GM21717 (cell line): ENCODE measurements at regions not wholly inside any gene's neighbourhood (a gene's known extent, or its start where the extent isn't known, plus 50 kb on each side); places are given as distances from the start of the nearest gene placed in this dataset.
"Not testable (repeated sequence)": the region's sequence is repeated elsewhere in the genome, so short reads cannot be mapped to it uniquely, and the experiment has no call there.

Experiments
- ATAC-seq: cut with Tn5 transposase; IDR thresholded peaks from one replicate; pipeline ENCODE4 v1.9.1; 2021; ENCODE audit warnings: mild to moderate bottlenecking, moderate library complexity; ENCODE audit not compliant: unreplicated experiment

DNA sequence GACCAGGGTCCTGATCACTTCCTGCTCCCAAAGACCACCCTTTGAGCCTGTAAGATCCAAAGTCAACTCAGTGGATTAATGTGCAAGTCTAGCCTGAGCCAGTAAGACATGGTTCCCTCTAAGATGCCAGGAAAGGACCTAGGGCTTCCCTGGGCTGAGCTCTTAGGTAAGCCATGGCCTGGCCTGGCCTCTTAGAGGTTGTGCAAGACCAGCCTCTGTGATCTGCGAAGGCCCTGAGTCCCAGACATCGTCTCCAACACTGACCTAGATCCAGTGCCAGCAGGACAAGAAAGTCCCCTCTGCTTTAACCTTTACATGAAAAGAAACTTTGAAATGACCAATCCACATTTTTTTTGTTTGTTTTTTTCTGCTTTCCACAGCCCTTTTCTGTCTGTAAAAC lies 73.6 kb upstream of the CYP1B1 start:
- ATAC-seq = no peak

DNA sequence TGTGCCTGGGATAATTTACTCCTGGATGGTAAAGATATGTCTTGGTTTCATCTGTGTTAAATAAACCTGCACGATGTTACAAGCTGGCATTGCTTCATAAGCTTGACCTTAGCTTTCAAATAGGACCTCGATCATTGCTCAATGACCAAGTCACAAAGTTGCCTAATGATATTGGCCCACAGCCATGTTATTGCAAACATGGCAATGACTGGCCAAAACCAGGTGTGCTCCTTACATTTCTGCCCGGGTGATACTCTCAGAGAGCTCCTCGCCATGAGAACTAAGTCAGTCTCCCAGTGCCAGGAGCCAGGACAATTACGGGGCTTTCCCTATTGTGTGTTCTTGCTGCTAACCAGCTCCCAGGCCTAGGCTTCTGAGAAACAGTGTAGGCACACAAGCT lies 72.5 kb upstream of the CYP1B1 start:
- ATAC-seq = no peak

DNA sequence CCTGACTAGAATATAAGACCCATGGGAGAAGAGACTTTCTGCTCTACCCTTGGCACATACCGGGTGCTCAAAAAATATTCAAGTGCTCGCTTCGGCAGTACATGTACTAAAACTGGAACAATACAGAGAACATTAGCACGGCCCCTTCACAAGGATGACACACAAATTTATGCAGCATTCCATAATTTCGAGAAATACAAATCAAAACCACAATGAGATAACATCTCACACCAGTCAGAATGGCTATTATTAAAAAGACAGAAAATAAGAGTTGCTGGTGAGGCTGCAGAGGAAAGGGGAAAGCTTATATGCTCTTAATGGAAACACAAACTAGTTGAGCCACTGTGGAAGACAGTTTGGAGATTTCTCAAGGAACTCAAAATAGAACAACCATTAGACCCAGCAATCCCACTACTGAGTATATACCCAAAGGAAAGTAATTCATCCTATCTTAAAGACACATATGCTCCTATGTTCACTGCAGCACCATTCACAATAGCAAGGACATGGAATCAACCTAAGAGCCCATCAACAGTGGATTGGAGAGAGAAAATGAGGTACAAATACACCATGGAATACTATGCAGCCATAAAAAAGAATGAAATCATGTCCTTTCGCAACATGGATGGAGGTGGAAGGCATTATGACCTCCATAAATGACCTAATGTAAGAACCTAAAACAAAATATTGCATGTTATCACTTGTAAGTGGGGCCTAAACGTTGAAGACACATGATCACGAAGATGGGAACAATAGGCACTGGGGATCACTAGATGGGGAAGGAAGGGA lies 71.6 kb upstream of the CYP1B1 start:
- no peak for ATAC-seq

DNA sequence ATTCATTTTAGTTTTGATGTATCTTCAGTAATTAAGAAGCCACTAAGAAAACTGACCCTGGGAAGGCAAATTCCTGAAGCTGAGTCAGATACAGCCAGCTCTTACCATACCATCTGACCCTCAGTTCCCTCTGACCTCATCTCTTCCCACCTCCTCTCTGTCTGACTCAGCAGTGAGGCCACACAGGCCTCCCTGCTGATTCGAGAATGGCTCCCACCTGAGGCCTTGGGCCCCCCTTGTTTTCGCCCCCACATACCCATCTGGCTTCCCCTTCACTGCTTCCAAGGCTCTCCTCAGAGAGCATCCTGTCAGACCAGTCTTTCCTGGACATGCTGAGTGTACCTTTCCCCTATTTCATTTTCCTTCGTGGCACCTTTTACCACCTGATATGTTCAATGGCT lies 71.0 kb upstream of the CYP1B1 start:
- peak; percentile 89 for ATAC-seq

DNA sequence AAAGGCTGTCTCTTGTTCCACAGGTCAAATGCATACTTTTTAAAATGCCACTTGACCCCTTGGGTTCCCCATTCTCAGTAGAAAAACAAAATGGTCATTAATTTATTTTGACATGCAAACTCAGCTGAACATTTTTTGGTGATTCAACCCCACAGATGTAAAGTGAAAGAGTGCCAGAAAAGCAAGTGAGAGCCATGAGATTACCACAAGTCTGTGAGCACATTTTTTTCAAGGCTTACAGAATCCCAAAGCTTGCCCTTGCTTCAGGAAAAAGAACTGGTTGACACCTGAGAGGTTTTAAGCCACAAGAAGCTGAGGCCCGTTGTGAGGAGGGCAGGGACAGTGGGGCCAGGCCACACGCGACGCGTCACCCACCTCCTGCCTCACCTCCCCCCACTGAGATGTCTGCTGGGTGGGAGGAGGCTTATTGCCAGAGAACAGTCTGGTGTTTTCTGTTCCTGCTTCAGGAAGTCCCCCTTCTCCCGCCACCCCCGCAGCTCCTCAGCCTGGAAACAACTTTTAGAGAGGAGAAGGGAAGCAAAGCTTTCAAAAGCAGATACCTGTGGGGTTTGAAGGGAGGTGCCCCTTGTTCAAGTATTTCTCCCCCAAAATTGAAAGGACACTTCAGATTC lies 70.4 kb upstream of the CYP1B1 start:
- peak; percentile 77 for ATAC-seq

DNA sequence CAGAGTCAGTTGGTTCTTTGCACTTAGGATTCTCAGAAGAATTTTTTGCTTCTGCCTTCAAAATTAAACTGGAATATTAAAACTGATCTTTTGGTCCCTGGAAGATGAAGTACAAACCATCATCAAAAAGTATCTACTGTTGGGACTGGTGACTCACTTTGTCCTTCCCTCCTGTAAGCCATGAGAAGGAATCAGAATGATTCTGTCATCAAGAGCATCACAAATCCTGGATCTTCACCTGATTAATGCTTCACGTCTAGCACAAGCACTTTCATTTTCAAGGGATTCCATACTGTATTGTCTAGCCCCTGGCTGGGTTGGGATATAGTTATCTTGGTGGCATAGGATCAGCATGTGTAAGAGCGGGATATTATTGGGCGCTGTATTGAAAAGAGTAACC lies 69.3 kb upstream of the CYP1B1 start:
- ATAC-seq = no peak

DNA sequence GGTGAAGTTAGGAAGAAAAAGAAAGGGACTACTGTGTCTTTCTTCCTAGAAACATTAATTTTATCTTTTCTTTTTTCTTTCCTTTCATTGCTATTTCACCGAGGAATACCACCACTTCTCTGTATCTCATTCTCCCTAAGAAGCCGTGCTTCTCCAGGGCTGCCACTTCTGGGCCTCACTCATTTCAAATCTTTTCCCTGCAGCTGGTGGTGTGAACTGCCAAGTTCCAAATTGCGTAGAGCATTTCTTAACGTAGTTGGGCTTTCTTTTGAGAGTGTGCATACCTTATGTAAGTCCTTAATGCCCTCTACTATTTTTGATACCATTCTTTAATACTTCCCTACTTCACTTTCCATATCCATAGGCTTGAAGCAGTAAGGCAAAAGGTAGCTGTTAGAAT lies 66.7 kb upstream of the CYP1B1 start:
- ATAC-seq = no peak

DNA sequence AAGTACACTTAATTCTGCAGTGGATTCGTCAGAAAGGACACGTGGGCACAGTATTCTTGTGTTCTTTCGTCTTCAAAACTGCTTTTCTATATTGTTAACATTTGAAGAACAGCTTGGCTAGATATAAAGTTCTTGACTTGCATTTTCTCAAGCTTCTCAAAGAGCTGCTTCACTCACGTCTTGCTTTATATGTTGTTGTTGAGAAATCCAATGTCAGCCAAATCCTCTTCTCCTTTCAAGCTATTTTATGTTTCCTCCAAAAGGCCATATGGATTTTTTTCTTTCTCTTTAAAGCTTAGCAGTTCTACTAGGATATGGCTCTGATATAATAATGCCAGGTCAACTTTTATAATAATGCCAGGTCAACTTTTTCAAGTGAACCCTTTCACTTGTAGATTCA lies 65.5 kb upstream of the CYP1B1 start:
- no peak for ATAC-seq

DNA sequence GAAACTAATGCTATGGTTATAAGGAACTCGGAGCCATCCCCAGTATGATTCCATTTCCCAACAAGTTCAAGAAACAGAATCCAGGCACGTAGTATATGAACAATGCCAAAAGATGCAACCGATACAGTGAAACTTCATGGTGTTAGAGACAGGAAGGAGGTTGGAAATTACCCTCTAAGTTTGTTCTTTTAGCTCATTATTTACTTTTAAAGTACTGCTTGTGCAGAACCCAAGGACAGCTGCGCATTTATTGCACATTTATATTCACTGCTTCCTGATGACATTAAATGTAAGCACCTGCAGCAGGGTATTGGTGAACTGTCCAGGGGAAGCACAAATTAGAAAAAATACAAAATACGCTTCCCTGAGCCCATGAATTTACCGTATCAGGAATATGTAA lies 63.0 kb upstream of the CYP1B1 start:
- ATAC-seq = no peak

DNA sequence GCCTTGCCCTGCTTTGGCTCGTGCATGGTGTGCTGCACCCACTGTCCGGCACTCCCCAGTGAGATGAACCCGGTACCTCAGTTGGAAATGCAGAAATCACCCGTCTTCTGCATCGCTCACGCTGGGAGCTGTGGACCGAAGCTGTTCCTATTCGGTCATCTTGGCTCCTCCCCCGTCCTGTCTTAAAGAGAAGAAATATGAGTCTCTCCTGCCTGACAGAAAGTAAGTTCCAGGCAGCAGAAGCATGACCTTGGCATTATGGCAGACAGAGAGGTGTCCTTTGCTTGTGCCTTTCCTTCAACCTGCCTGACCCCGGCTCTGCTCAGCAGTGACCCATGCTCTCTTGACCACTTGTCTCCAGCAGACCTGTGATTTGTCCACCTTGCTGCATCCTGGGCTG lies 62.5 kb upstream of the CYP1B1 start:
- no peak for ATAC-seq

DNA sequence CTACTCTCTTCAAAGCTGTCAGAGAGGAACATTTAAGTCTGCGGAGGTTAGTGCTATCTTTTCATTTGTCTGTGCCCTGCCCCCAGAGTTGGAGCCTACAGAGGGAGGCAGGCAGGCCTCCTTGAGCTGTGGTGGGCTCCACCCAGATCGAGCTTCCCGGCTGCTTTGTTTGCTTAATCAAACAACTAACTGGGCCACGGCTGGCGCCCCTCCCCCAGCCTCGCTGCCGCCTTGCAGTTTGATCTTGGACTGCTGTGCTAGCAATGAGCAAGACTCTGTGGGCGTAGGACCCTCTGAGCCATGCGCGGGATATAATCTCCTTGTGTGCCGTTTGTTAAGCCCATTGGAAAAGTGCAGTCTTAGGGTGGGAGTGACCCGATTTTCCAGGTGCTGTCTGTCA lies 62.0 kb upstream of the CYP1B1 start:
- ATAC-seq = not testable (repeated sequence)

DNA sequence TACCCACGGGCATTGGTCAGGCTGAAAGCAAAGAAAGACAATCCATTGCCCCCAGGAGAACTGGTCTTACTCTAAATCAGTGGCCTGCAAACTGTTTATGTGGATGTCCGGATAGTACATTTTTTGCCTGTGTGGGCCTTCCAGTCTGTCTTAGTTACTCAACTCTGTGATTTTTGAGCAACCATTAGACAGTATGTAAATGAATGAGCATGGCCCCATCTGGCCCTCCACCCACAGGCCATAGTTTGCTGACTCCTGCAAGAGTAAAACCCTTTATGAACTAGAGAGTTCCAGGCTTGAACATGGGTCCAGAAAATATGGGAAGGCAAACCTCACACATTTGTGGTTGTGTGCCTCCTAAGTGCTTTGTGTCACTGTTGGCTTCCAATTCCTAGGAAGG lies 55.7 kb upstream of the CYP1B1 start:
- ATAC-seq = no peak

DNA sequence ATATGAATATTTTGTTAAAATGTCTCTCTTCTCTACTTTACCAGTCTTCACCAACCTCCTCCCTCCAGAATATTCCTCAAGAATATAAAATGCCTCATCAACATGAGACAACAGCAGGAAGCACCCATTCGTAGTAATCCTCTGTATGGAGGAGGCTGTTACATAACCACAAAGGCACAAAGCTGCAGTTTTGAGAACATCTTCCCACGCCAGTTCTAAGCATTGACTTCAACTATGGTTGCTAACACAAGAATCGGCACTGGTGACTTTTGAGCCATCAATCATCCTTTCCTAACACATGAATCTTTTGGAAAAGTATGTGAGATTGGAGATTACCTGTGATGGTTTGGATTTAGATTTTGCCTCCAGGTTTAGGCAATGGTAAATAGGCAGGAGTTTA lies 54.9 kb upstream of the CYP1B1 start:
- ATAC-seq = no peak

DNA sequence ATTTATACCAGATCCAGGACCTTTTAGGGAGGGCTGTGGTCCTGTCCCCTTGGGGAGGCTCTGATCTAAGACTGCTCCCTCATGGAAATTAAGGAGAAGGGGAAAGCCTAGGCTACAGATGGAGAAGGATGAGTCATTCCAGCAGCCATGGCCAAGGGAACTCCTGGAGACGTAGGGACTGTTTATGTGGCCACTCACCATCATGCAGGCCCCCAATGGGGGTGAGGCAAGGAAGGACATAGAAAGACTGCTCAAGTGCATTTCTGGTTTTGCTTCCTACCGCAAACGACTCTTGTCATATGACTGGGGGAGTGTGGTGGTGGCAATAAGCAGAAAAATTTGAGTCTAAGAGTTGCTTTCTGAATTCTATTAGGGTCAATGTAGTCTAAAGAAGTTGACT lies 54.0 kb upstream of the CYP1B1 start:
- ATAC-seq = no peak

DNA sequence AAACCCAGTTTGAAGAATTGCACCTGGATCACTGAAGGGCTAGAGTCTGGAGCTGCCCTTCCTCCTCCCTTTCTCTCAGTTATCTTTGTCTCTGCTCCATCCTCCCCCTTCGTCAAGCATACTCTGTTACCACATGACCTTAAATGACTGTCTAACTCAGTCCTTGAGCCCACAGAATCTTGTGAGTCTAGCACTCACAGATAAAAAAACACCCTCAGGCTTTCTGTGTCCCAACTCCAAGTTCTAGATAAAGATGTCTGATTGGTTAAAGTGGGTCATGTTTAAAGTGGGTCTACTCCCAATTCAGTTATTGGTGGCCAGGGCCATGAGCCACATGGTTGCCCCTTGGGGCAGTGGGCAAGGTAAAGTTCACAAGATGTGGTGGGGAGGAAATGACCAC lies 53.5 kb upstream of the CYP1B1 start:
- no peak for ATAC-seq

DNA sequence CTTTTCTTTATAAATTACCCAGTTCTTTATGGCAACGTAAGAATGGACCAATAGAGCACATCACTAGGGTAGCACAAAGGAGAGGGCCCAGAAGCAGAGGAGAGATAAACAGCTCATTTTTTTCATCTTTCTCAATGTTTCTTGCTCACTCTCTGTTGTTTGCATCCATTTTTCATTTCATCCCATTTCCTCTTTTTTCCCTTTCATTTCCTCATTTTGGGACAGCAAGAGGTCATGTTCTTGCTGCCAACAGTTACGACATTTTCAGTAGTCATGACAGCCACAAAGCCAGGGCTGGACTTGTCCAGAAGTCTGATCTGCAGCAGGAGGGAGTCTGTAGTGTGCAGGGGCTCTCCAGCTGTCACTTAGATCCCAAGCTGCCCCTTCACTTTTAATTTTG lies 52.7 kb upstream of the CYP1B1 start:
- ATAC-seq = no peak

DNA sequence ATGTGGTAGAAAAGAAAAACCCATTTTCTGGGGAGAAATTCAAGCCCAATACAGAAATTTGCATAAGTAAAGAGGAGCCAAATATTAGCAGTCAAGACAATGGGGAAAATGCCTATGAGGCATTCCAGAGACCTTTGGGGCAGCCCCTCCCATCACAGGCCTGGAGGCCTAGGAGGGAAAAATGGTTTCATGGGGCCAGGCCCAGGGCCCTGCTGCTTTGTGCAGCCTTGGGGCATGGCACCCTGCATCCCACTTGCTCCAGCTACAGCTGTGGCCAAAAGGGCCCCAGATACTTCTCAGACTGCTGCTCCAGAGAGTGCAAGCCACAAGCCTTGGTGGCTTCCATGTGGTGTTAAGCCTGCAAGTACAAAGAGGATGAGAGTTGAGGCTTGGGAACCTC lies 51.3 kb upstream of the CYP1B1 start:
- no peak for ATAC-seq

DNA sequence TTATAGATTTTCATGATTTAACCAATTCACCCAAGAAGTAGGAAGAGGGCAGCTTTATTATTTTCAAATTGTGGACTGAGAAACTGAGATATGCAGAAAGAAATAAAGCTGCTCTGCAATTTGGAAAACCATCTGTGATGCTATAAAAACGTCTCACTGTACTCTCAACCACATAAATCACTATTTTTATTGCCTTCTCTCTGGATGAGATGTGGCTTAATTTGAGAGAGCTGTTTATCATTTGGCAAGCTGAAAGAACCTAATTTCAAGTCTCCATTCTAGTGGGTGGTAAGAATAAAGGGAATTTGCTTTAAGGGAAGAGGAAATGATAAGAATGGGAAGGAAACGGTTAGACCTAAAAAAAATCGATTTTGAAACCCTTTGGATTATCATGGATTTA lies 49.9 kb upstream of the CYP1B1 start:
- no peak for ATAC-seq
